ENCODE measurements at regions not wholly inside any gene's neighbourhood (a gene's known extent, or its start where the extent isn't known, plus 50 kb on each side); places are given as distances from the start of the nearest gene placed in this dataset.

GRCh38 chr2:14936426-14936825, 303.9 kb downstream of the LRATD1 start:
- FAIRE-seq = no peak

More at GRCh38 chr2:14936426-14936825, 303.9 kb downstream of the LRATD1 start:
- Histone ChIP-seq H2BK120ac (replicated peaks; ENCODE audit: low read depth, low read length) (no peak overlapping the region), H3K27me3 (replicated peaks in 1 of 4; ENCODE audit: control insufficient read depth in 3 of 4, extremely low read depth in 1 of 4, insufficient read depth in 3 of 4, low read length in 3 of 4) (no peaks in the 10 kb centered on the region), H4K8ac (ENCODE audit: extremely low read depth, insufficient read depth, low read length) (no peak overlapping the region), H3K36me3 (ENCODE audit: control insufficient read depth in 2 of 4, insufficient read depth in 4 of 4, low read length in 3 of 4) (no peaks in the 10 kb centered on the region), H3K4me2 (ENCODE audit: insufficient read depth in 1 of 2, low read depth in 2 of 2, low read length in 2 of 2) (no peak overlapping the region), H3K79me2 (ENCODE audit: control insufficient read depth in 1 of 2, insufficient read depth in 2 of 2, low read length in 2 of 2) (no peaks in the 10 kb centered on the region), H4K5ac (ENCODE audit: insufficient read length, low read depth, low read length) (no peak overlapping the region), H3K4ac (replicated peaks; ENCODE audit: insufficient read length, low read depth, low read length) (no peak overlapping the region), H3K9ac (replicated peaks in 1 of 4; ENCODE audit: extremely low read depth in 1 of 4, low read depth in 3 of 4, low read length in 3 of 4) (no peak overlapping the region), H4K91ac (replicated peaks; ENCODE audit: insufficient read length, low read length) (no peak overlapping the region), H3K23ac (ENCODE audit: insufficient read length) (no peak overlapping the region), H2BK5ac (ENCODE audit: low read depth, low read length) (no peak overlapping the region), H3K23me2 (ENCODE audit: low read depth, low read length) (no peaks in the 10 kb centered on the region), H3K27ac (ENCODE audit: low read depth, low read length) (no peak overlapping the region), H3K4me1 (replicated peaks in 1 of 4; ENCODE audit: control insufficient read depth in 3 of 4, insufficient read depth in 4 of 4, low read length in 3 of 4) (no peaks in the 10 kb centered on the region), H3K9me3 (ENCODE audit: insufficient read depth in 2 of 2, low read depth in 1 of 2, low read length in 1 of 2) (no peaks in the 10 kb centered on the region), H3K18ac (ENCODE audit: extremely low read depth, low read length) (no peak overlapping the region), H2BK15ac (ENCODE audit: low read length) (no peak overlapping the region), H2BK20ac (ENCODE audit: low read length) (no peak overlapping the region), H3K79me1 (ENCODE audit: low read depth, low read length) (no peaks in the 10 kb centered on the region), H3K56ac (replicated peaks; ENCODE audit: insufficient read length, low read depth, low read length) (no peak overlapping the region), H3K4me3 (ENCODE audit: extremely low read depth in 1 of 4, insufficient read depth in 2 of 4, low read depth in 3 of 4, low read length in 4 of 4) (no peak overlapping the region), H2AK5ac (ENCODE audit: low read depth, low read length) (no peak overlapping the region), H2BK12ac (ENCODE audit: low read depth, low read length) (no peak overlapping the region), H2AFZ (ENCODE audit: low read length) (no peak overlapping the region), H4K20me1 (replicated peaks in 1 of 2; ENCODE audit: control insufficient read depth in 1 of 2, insufficient read depth in 2 of 2, low read length in 2 of 2) (no peaks in the 10 kb centered on the region), H3K14ac (ENCODE audit: insufficient read length) (no peak overlapping the region)
- CTCF ChIA-PET (ENCODE audit: partially characterized antibody) = no interaction called here
- DNase-seq (ENCODE audit: low read depth in 1 of 2, low spot score in 2 of 2) = no peak
- 93% methylated on average over 3 of the region's 3 CpGs; no CpG with 5 or more reads in 1 of the 2 experiments for WGBS, 2 experiments (ENCODE audit: extremely low coverage in 1 of 2, insufficient coverage in 1 of 2, insufficient read length in 1 of 2, insufficient replicate concordance in 2 of 2, low coverage in 1 of 2, low lambda C conversion rate in 2 of 2, missing lambda C conversion rate in 1 of 2)
- no peak for TF ChIP-seq ASH2L (IDR thresholded peaks at IDR 0.05; ENCODE audit: low read length)
- TF ChIP-seq GTF2F1 (IDR thresholded peaks at IDR 0.05; ENCODE audit: borderline replicate concordance, low read depth, low read length) = no peak
- no peak for TF ChIP-seq CTBP2 (IDR thresholded peaks at IDR 0.05; ENCODE audit: borderline replicate concordance, insufficient read depth, insufficient read length, low read length)
- TF ChIP-seq ATF3 (IDR thresholded peaks at IDR 0.05; ENCODE audit: insufficient read depth, low read depth, low read length) = no peak
- POLR2A ChIA-PET (ENCODE audit: partially characterized antibody) = no interaction called here
